ENCODE measurements at regions not wholly inside any gene's neighbourhood (a gene's known extent, or its start where the extent isn't known, plus 50 kb on each side); places are given as distances from the start of the nearest gene placed in this dataset.
A peak's percentile ranks its signal among the peaks of the same experiment; 100 is the strongest.
"Not testable (repeated sequence)": the region's sequence is repeated elsewhere in the genome, so short reads cannot be mapped to it uniquely, and the experiment has no call there.

DNA sequence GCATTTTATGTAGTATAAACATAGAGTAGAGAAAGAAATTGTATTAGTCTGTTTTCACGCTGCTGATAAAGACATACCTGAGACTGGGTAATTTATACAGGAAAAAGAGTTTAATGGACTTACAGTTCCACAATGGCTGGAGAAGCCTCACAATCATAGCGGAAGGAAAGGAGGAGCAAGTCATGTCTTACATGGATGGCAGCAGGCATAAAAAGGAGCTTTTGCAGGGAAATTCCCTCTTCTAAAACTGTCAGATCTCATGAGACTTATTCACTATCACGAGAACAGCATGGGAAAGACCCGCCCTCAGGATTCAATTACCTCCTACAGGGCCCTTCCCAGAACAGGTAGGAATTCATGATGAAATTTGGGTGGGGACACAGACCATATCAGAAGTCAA is 98.1 kb downstream of the ARRDC3 start:
- H3K4me3 ChIP-seq (ENCODE audit: low read depth, low read length) = not testable (repeated sequence)

DNA sequence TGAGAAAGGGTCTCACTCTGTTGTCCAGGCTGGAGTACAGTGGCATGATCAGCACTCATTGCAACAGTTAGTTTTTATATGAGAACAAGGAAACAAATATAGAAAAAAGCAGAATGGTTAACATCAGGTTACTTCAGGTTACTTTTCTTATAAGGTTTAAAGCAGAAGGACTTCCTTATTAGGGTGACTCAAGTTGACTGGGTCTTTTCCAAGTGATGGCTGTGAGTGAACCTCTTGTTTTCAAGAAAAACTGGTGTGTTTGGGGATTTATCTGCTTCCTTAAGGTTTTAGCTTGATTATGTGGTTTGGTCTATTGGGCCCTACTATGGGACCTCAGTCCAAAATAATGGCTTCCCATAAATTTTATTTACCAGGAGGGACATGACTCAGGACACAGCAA is 99.2 kb downstream of the ARRDC3 start:
- no peak overlapping the region for H3K4me3 ChIP-seq (ENCODE audit: low read depth, low read length)

DNA sequence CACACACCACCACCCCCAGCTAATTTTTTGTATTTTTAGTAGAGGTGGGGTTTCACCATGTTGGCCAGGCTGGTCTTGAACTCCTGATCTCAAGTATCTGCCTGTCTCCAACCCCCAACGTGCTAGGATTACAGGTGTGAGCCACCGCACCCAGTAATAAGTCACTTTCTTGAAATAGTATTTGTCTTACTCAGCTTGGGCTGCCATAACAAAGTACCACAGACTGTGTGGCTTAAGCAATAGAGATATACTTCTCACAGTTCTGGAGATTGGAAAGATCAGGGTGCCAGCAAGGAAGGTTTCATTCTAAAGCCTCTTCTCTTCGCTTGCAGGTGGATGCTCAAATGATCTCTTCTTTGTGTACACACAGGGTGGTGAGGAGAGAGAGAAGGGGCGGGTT is 99.8 kb downstream of the ARRDC3 start:
- H3K4me3 ChIP-seq (ENCODE audit: low read depth, low read length) = no peak overlapping the region

DNA sequence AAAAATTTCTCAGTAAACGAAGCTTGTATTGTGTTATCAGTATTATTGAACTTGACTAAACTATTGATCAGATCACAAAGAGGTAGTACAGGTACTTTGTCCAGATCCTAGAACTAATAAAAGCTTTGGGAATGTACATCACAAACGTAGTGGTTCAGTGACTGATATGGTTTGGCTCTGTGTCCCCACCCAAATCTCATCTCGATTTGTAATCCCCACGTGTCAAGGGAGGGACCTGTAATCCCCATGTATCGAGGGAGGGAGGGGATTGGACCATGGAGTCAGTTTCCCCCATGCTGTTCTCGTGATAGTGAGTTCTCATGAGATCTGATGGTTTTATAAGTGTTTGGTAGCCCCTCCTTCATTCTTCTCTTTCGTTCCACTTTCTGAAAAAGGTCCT is 100.9 kb downstream of the ARRDC3 start:
- H3K4me3 ChIP-seq (ENCODE audit: low read depth, low read length) = no peak overlapping the region

DNA sequence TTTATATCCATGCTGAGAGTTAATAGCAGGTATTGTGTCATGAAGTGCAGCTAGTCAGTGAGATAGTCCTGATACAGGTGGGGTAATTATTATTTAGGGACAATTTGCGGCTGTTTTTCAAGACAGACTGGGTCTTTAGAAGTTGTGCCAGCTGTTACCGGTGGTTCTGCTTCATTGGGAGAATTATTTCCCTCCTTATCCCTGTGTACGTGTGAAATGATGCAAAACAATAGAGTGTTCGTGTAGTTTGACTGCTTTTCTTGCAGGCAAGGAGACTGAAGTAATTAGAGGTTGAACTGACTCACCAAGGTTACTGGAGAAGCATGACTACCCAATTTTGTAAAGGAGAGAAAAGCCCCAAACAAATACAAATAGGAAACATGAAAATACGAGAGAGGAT is 101.7 kb downstream of the ARRDC3 start:
- no peak overlapping the region for H3K4me3 ChIP-seq (ENCODE audit: low read depth, low read length)

DNA sequence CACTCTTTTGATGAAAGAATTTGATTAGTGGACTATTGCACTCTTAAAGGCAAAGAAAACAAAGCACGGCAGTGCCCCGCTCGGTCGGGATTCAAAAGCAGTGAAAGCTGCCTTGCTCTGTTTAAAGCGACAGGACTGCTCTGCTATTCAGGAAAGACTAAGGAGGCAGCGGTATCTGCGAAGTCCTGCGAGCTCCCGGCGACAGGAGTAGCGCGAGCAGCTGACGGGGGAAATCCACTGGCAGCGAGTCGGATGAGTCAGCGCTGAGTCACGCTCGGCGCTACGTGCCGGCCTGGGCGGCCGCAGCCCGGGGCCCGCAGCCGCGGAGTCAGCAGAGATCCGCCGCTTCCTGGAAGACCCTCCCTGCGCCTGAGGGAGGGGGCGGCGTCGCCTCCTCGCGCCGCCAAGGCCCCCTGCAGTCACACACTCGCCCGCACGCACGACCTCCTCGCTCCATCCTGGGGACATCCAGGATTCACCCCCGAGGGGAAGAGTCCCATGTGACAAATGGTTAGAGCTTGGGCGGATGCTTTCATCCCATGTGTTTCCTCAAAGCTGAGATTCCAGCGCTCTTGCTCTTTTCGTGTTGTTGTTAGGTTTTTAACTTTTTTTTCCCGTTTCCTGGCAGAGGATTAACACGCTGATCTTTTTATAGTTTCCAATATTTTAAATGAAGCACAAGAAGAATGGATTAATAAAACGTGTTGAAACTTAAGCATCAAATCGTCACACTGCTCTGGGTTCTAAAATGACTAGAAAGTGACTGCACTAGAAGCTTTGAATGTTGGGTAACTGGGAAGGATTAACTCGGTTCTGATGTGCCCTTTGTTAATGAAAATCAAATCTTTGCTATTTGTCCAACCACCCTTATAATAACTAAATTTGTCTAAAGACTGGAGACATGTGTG is 102.5 kb downstream of the ARRDC3 start:
- H3K4me3 ChIP-seq (ENCODE audit: low read depth, low read length) = peak overlapping the region; percentile 49

DNA sequence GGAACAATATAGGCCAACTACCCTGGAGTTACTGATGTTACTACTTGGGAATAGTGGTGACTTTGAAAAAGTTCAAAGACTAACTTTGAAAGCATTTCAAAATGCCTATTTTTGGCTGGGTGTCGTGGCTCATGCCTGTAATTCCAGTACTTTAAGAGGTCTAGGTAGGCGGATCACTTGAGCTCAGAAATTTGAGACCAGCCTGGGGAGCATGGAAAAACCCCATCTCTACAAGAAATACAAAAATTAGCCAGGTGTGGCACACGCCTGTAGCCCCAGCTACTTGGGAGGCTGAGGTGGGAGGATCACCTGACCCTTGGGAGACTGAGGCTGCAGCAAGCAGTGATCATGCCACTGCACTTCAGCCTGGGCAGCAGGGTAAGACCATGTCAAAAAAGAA is 105.3 kb downstream of the ARRDC3 start:
- no peak overlapping the region for H3K4me3 ChIP-seq (ENCODE audit: low read depth, low read length)

DNA sequence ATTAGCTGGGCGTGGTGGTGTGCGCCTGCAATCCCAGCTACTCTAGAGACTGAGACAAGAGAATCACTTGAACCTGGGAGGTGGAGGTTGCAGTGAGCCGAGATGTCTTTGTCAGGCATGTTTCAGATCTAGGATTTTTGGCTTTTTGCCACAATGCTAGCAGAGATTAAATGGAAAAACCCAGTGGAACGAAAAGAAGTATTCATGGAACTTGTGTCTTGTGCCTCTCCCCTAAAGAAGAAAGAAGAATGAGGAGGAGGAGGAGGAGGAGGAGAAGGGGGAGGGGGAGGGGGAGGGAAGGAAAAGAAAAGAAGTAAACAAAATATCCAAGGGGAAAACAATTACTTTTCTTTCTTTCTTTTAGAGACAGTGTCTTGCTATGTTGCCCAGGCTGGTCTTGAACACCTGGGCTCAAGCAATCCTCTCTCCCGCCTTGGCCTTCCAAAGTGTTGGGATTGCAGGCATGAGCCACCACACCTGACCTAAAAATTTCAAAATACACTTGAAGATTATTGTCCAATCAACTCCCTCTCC is 106.0 kb downstream of the ARRDC3 start:
- no peak overlapping the region for H3K4me3 ChIP-seq (ENCODE audit: low read depth, low read length)

DNA sequence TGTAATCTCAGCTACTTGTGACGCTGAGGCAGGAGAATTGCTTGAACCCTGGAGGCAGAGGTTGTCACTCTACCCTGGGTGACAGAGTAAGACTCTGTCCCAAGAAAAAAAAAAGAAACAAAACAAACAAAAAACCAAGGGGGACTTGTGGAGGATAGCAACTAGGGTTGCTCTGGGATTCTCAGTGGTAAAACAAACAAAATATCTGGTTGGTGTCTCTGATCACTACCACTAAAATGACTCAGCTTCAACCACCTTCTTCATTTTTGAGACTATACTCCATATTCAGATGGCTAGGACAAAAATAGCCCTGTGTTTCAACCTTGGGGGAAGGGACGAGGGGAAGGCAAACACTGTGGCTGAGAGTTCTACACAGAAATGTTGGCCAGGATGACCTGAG is 110.3 kb downstream of the ARRDC3 start:
- H3K4me3 ChIP-seq (ENCODE audit: low read depth, low read length) = no peak overlapping the region

DNA sequence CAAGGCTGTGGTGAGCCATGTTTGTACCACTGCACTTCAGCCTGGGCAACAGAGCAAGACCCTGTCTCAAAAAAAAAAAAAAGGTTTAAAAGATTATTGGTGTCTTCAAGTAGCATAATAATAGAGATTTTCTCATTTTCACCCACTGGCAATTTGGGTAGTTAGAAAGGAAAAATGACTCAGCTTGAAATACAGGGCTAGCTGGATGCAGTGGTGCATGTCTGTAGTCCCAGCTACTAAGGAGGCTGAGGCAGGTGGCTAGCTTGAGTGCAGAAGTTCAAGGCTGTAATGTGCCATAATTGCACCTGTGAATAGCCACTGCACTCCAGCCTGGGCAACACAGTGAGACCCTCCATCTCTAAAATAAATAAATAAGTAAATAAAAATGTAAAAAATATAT is 111.1 kb downstream of the ARRDC3 start:
- no peak overlapping the region for H3K4me3 ChIP-seq (ENCODE audit: low read depth, low read length)

DNA sequence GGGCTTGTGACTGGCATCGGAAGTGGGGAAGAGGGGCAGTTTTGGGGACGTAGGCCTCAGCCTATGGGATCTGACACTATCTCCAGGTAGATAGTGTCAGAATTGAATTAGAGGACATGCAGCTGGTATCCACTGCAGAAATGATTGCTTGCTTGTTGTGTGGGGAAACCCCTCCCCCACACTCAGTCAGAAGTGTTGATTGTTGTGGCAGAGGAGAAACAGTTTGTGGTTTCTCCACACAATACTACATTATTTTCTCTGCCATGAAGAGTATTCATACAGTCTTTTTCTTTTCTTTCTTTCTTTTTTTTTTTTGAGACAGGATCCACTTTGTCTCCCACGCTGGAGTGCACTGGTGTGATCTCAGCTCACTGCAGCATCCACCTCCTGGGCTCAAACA is 113.9 kb downstream of the ARRDC3 start:
- no peak overlapping the region for H3K4me3 ChIP-seq (ENCODE audit: low read depth, low read length)

DNA sequence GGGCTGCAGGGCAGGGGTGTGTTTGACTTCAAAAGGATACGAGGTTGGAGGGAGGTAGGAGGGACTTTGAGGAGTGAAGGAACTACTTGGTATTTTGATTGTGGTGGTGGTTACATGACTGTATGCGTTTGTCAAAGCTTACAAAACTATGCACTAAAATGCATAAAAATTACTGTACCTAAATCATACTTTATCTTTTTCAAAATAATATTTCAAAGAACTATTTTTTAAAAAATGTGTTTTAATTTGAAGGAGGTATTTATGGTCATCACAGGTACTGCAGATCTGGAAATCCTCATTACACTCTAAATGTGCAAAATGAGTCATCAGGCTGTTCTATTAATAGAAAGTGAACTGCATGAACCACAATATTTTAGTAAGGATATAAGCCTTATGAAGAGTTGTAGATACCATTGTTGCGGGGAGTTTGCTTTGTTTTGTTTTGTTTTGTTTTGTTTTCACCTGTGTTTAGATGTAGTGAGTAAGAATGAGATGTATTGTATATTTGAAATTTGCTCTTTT is 116.9 kb downstream of the ARRDC3 start:
- no peak overlapping the region for H3K4me3 ChIP-seq (ENCODE audit: low read depth, low read length)

DNA sequence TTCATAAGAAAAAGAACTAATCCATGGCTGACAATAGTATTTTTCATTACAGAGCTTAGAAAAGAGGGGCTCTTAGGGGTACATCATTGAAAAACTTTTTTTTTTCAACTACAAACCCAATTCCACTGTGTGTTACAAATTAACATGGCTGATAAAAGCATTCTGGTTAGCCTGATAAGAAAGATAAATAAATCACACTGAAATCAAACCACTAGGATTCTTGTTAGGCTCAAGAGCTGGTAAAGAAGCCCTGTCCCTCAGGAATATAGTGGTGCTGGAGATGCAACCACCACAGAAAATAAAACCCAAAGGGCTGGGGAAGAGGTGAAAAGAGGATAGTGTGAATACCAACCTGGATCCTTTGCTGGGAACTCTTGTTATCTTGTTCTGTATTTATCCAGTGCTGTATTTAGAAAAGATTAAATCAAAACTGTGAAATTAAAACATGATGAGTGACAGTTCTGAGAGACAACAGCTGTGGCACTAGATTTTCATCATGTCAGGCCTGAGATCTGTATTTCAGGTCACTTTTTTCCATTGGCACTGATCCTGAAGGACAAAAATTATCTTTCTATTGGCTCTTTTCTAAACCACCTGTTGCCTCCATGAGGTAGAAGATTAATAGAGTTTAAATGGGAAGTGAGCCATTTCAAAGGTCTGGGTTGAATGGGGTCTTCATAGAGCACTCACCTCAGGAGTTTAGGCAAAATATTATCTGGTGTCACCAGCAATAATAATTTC is 118.6 kb downstream of the ARRDC3 start:
- H3K4me3 ChIP-seq (ENCODE audit: low read depth, low read length) = no peak overlapping the region

DNA sequence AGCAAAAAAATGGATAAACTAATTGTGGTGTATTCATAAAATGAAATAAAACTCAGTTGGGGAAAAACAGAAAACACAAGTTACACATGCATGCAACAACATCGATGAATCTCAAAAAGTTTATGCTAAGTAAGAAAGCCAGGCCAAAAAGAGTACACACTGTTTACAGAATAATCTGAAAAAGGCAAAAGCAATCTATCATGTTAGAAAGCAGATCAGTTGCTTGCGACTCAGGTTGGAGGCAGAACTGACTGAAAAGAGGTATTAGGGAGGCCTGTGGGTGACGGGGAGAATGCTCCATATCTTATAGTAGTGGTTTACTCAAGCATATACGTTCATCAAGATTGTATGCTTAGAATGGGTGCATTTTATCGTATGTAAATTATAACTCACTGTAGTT is 119.2 kb downstream of the ARRDC3 start:
- no peak overlapping the region for H3K4me3 ChIP-seq (ENCODE audit: low read depth, low read length)

DNA sequence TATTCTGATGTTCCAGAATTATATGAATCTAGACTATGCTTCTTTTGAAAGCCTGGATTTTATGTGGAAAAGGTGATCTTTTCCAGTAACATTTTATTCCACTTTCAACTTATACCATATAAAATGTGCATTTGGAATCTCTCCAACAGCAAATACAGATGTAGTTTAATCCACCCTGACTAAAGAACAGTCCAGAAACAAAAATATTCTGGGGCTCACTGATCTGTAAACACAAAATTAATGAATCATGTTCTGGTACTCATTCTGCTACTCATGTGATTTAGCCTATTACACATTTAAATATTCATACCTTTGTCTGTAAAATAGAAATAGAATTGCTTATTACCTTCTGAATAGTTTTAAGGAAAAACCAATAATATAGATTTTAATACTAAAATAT is 125.8 kb downstream of the ARRDC3 start:
- H3K4me3 ChIP-seq (ENCODE audit: low read depth, low read length) = no peak overlapping the region

DNA sequence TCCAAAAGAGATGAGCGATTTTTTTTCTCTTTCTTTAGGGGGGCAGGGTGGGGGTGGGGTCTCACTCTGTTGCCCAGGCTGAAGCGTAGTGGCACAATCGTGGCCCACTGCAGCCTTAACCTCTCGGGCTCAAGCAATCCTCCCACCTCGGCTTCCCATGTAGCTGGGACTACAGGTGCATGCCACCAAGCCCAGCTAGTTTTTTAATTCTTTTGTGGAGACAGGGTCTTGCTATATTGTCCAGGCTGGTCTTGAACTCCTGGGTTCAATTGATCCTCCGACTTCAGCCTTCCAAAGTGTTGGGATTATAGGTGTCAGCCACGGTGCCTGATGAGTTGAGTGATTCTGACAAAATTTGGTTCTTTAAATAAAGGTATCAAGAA is 127.0 kb downstream of the ARRDC3 start:
- no peak overlapping the region for H3K4me3 ChIP-seq (ENCODE audit: low read depth, low read length)

DNA sequence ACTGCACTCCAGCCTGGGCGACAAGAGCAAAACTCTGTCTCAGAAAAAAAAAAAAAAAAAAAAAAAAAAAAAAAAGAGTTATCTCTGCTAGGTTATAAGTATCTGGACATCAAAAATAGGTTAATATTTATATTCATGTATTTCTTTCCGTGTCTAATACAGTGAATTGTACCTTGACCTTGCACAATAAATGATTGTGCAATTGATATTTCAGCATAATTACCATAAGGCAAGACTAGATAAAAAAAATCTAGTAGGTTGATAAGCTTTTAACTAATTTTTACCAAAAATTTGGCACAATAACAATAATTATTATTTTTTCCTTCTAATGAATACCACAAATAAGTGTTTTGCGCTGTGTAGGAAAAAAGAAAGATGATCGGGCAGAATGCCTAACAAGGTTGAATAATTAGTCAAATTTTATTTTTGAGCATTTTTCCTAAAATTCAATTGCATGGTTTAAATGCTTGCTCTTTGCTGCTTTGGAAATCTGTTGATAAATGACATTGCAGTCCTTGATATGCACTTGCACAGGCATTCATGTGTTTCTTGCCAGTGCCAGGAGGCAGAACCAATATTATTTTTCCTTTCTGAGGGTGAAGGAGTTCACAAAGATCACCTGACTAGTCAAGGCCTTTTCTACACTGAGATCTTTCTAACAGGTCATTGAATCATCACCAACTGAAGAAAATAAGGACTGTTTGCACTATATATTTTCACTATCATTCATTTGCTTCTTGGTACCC is 127.5 kb downstream of the ARRDC3 start:
- no peak overlapping the region for H3K4me3 ChIP-seq (ENCODE audit: low read depth, low read length)

DNA sequence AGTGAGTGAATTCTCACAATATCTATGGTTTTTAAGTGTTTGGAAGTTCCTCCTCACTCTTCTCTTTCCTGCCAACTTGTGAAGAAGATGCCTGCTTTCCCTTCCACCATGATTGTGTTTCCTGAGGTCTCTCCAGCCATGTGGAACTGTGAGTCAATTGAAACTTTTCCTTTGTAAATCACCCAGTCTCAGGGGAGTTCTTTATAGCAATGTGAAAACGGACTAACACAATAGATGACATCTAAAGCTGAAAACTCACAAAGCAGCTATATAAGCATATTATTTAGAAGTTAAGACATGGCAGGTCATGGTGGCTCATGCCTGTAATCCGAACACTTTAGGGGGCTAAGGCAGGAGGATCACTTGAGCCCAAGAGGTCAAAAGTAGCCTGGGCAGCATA is 130.2 kb downstream of the ARRDC3 start:
- H3K4me3 ChIP-seq (ENCODE audit: low read depth, low read length) = no peak overlapping the region

DNA sequence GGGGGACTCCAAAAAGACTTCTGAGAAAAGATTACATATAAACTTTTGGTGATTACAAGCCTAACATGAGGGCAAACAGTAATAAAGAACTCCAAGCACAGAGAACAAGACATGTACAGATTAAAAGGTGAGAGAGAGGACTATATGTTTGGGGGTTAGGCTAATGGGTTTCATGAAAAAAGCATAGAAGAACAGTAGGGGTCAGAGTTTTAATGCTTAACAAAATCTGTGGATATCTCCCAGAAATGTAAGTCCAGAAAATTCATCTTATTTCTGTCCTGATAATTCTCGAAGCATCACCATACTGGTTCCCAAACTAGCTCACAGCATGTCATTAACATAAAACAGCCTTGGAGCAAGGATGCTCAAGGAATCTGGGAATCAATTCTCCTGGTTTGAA is 137.2 kb downstream of the ARRDC3 start:
- H3K4me3 ChIP-seq (ENCODE audit: low read depth, low read length) = no peak overlapping the region

DNA sequence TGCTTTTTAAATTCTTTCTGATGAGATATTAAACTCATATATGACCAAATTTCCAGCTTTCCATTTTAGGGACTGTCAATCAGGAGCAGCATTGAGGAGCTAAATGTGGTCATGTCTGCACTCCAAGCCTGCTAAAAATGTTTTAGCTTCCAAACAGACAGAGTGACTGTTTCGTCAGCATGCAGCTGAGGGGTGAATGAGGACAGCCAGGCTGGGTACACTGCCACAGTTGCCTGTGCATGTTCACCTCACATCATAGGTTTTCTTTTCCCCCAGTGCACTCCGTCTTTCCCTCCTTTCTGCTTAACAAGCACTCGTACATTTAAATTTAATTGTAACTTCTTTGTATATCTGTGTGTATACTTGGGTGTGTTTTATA is 138.1 kb downstream of the ARRDC3 start:
- no peak overlapping the region for H3K4me3 ChIP-seq (ENCODE audit: low read depth, low read length)

DNA sequence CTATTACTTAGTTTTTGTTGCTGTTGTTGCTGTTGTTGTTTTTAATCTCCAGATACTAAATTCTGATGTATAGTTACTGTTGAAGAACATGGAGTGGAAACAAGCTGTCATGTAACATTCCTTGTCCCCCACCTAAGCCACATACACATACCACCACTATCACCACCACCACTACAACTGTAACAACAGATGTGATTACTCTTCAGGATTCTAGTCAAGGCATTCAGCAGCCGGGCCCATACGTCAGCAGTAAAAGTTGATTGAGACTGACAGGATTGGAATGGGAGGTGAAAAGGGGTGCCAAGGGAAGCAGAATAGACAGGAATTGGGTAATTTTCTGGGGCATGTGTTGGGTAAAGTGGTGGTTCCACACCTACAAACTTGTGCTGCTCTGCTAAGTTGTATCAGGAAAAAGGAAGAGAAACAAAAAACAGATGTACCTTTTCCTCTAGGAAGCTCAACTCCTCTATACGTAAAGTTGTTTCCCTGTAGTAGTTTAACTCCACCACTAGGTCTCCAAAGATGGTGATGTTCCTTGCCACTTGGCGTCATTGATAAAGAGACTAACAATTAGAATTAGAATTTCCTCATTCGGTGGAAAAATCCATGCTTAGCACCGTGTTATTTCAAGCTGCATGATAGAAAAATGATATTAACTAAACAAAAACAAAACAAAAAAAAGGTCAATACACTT is 138.6 kb downstream of the ARRDC3 start:
- H3K4me3 ChIP-seq (ENCODE audit: low read depth, low read length) = no peak overlapping the region

Measured in iPS-11a (cell line).